Chondrocyte (in vitro differentiated cells): ENCODE measurements at regions not wholly inside any gene's neighbourhood (a gene's known extent, or its start where the extent isn't known, plus 50 kb on each side); places are given as distances from the start of the nearest gene placed in this dataset.

Experiments used
- DNase-seq: peaks from one replicate; pipeline ENCODE4 v3.0.0; 2021; ENCODE audit warnings: mixed read lengths, low spot score
- H3K27ac Mint-ChIP-seq: one replicate; pipeline ENCODE4 v1.8.0; 2021; ENCODE audit warnings: mild to moderate bottlenecking, moderate library complexity, mixed read lengths; ENCODE audit not compliant: unreplicated experiment
- H3K27me3 Mint-ChIP-seq: 2 replicates; pipeline ENCODE4 v1.8.0; 2021; ENCODE audit warnings: low read depth, mixed read lengths
- H3K36me3 Mint-ChIP-seq: 2 replicates; pipeline ENCODE4 v1.8.0; 2021; ENCODE audit warnings: low read depth, mixed read lengths
- H3K4me1 Mint-ChIP-seq: 2 replicates; pipeline ENCODE4 v1.8.0; 2021; ENCODE audit warnings: low read depth, mild to moderate bottlenecking, mixed read lengths
- H3K4me3 Mint-ChIP-seq: one replicate; pipeline ENCODE4 v1.8.0; 2021; ENCODE audit warnings: mild to moderate bottlenecking, moderate library complexity, mixed read lengths; ENCODE audit not compliant: unreplicated experiment
- H3K9me3 Mint-ChIP-seq: 2 replicates; pipeline ENCODE4 v1.8.0; 2021; ENCODE audit warnings: low read depth, mixed read lengths
- TF ChIP-seq, protein P1 (sequence below): fragments of 200-600 bp; sonication (generic); IDR thresholded peaks from 2 replicates; pipeline ENCODE4 v1.5.0; 2021; ENCODE audit warnings: antibody characterized with exemption, mild to moderate bottlenecking, moderate library complexity

DNA sequence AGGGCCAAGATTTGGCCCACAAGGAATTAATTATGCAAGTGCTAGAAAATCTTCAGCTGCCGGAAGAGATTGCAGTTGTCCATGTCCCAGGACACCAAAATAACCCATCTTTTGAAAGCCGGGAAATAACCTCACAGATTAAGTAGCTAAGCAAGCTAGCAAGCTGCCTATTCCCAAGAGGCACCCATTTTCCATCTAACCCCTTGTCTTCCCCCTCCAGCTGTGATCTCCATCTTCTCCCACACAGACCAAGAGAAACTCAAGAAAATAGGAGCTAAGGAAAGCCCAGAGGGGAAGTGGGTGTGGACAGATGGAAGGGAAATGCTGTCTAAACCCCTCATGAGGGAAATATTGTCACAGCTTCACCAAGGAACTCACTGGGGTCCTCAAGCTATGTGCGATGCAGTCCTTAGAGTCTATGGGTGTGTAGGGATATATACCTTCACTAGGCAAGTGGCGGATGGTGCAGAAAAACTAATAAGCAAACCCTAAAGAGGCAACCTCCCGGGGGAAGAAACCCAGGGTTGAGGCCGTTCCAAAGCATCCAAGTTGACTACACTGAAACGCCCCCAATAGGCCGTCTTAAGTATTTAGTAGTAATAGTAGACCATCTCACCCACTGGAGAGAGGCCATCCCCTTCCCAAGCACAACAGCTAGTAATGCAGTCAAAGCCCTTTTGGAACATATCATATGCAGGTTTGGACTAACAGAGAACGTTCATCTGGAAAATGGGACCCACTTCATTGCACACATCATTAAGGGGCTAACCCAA, 64.3 kb upstream of the PRSS16 start:
- Mint-ChIP-seq H3K4me1 (peaks cover 10% of the 10 kb centered on the region), H3K9me3 (no peaks in the 10 kb centered on the region), H3K27me3 (no peaks in the 10 kb centered on the region), H3K36me3 (no peaks in the 10 kb centered on the region), H3K27ac (no peak overlapping the region), H3K4me3 (no peak overlapping the region)
- DNase-seq: no peak
- TF ChIP-seq, protein P1, sequence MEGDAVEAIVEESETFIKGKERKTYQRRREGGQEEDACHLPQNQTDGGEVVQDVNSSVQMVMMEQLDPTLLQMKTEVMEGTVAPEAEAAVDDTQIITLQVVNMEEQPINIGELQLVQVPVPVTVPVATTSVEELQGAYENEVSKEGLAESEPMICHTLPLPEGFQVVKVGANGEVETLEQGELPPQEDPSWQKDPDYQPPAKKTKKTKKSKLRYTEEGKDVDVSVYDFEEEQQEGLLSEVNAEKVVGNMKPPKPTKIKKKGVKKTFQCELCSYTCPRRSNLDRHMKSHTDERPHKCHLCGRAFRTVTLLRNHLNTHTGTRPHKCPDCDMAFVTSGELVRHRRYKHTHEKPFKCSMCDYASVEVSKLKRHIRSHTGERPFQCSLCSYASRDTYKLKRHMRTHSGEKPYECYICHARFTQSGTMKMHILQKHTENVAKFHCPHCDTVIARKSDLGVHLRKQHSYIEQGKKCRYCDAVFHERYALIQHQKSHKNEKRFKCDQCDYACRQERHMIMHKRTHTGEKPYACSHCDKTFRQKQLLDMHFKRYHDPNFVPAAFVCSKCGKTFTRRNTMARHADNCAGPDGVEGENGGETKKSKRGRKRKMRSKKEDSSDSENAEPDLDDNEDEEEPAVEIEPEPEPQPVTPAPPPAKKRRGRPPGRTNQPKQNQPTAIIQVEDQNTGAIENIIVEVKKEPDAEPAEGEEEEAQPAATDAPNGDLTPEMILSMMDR: no peak

DNA sequence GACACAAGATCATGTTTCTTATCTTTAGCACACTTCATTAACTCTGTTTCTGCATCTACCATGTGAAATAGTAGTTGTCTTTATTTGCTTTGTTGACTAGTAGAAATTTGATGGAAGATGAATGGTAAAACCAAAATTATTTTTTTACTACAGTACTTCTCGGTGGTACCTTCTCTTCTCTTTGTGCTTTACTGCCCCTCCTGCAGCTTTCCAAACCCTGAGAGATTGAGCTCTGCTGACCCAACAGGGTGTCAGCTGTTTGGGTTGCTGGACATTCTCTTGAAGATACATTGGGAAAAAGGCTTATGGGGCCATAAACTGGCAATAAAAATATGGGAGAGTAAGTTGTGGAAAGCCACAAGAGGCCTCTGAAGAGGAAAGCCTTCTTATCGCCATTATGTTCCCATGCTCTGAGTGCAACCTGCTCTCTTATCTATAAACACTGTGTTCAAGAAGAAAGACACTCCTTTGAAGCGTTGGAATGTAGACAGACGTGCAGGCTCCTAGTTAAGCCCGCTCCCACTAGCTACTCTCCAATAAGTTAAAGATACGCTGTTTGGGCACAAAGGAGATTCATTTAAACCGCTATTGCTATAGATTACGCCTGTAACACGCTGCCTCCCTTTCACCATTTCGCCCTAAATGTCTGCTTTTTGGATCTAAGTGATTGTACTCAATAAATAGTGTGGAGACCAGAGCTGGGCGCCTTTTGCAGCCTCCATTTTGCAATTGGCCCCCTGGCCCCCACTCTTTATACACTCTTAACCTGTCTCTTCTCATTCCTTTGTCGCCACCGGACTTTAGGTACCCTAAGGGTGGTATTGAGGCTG, 60.1 kb upstream of the PRSS16 start:
- H3K4me1 Mint-ChIP-seq: peaks cover 7% of the 10 kb centered on the region
- H3K36me3 Mint-ChIP-seq: no peaks in the 10 kb centered on the region
- no peak for DNase-seq
- H3K9me3 Mint-ChIP-seq: no peaks in the 10 kb centered on the region
- H3K27ac Mint-ChIP-seq: peak overlapping the region; percentile 91
- H3K27me3 Mint-ChIP-seq: no peaks in the 10 kb centered on the region
- peak overlapping the region; percentile 78 for H3K4me3 Mint-ChIP-seq
- TF ChIP-seq, protein P1: no peak

DNA sequence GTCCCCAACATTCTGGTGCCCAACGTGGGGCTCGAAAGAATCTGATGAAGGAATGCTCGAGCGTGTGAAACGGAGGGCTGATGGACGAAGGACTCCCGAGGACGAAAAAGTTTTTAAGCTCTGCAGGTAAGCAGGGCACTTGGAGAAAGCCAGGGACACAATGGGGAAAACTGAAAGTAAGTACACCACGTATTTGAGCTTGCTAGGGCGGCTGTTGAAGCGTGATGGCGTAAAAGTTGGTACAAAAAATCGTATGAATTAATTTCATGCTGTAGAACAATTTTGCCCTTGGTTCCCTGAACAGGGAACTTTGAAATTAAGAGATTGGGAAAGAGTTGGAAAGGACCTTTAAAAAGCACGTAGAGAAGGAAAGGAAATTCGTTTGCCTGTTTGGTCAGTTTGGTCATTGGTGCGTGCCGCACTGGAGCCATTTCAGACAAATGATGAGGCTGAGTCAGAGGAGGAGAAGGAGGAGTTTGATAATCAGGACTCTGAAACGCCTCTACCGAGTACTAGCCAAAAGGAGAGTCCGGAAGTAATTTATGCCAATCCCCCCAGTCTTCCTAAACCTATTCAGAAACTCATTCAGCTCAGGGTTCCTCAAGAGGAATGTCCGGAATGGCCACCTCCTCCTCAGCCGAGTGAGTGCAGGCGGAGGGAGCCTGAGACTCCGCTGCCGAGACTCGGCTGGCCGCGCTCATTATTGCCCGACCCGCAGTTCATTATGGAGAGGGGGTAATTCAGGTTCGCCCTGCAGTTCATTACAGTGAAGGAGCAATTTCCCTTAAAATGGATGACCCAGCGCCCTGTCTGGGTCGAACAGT, 59.2 kb upstream of the PRSS16 start:
- peak overlapping the region; percentile 91 for H3K27ac Mint-ChIP-seq
- no peaks in the 10 kb centered on the region for H3K36me3 Mint-ChIP-seq
- peak overlapping the region; percentile 78 for H3K4me3 Mint-ChIP-seq
- TF ChIP-seq, protein P1: no peak
- H3K4me1 Mint-ChIP-seq: peaks cover 7% of the 10 kb centered on the region
- no peak for DNase-seq
- no peaks in the 10 kb centered on the region for H3K27me3 Mint-ChIP-seq
- H3K9me3 Mint-ChIP-seq: no peaks in the 10 kb centered on the region

DNA sequence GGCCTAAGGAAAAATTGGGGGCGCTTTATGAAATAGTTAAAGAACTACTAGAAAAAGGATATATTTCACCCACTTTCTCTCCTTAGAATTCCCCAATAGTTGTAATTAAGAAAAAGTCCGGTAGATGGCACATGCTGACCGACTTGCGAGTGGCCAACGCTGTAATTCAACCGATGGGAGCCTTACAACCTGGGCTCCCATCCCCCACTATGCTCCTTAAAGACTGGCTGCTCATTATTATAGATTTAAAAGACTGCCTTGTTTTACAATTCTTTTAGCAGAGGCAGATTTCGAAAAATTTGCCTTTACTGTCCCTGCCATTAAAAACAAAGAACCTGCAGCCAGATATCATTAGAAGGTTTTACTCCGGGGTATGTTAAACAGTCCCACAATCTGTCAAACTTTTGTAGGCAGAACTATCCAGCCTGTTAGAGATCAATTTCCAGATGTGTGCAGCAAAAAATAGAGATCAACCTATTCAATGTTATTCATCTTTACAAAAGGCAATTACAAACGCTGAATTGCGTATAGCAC, 58.5 kb upstream of the PRSS16 start:
- Mint-ChIP-seq H3K27ac (peak overlapping the region; percentile 91), H3K36me3 (no peaks in the 10 kb centered on the region), H3K4me3 (peak overlapping the region; percentile 78), H3K9me3 (no peaks in the 10 kb centered on the region), H3K27me3 (no peaks in the 10 kb centered on the region), H3K4me1 (peaks cover 7% of the 10 kb centered on the region)
- no peak for DNase-seq
- TF ChIP-seq, protein P1: peak; percentile 94
